ENCODE measurements at regions not wholly inside any gene's neighbourhood (a gene's known extent, or its start where the extent isn't known, plus 50 kb on each side); places are given as distances from the start of the nearest gene placed in this dataset.

DNA sequence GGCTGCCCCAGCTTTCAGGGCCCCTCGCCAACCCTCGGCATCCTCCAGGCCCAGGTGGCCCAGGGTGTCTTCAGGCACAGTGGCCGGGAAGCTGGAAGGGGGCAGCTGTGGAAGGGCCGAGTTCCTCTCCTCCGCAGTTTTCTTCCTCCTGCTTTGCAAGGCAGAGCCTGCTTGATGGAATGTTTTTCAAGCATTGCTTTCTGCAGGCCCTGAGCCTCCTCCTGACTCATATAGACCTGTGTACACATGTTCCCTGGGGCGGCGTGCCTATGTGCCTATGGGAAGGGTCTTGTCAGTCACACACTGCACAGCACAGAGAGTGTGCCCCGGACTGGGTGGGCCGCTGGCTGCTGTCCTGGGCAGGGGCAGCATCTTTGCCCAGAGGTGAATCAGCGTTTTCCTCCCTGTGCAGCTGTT, 107.5 kb downstream of the ERMARD start:
- no peak overlapping the region for H3K27ac Mint-ChIP-seq (ENCODE audit: unreplicated experiment)
- H3K36me3 Mint-ChIP-seq (ENCODE audit: low read depth, unreplicated experiment): peaks cover 5% of the 10 kb centered on the region
- peaks cover 18% of the 10 kb centered on the region for H3K27me3 Mint-ChIP-seq (ENCODE audit: low read depth, unreplicated experiment)
- Histone ChIP-seq H3K9ac (ENCODE audit: low read length) (no peak overlapping the region), H3K79me2 (ENCODE audit: insufficient read depth, low read length) (no peaks in the 10 kb centered on the region), H3K36me3 (ENCODE audit: insufficient read depth, low read length) (no peaks in the 10 kb centered on the region), H3K4me3 (ENCODE audit: insufficient read depth, low read depth, low read length) (no peak overlapping the region), H3K4me1 (ENCODE audit: insufficient read depth, low read length) (no peaks in the 10 kb centered on the region), H4K20me1 (ENCODE audit: insufficient read depth, low read length) (no peaks in the 10 kb centered on the region), H2AFZ (ENCODE audit: low read depth, low read length) (no peak overlapping the region), H3K27ac (ENCODE audit: low read depth, low read length) (no peak overlapping the region), H3K27me3 (ENCODE audit: insufficient read depth, low read length) (no peaks in the 10 kb centered on the region), H3K9me3 (ENCODE audit: insufficient read depth, low read depth, low read length) (peaks cover 14% of the 10 kb centered on the region), H3K4me2 (ENCODE audit: low read length) (no peak overlapping the region)
- TF ChIP-seq, protein P1, sequence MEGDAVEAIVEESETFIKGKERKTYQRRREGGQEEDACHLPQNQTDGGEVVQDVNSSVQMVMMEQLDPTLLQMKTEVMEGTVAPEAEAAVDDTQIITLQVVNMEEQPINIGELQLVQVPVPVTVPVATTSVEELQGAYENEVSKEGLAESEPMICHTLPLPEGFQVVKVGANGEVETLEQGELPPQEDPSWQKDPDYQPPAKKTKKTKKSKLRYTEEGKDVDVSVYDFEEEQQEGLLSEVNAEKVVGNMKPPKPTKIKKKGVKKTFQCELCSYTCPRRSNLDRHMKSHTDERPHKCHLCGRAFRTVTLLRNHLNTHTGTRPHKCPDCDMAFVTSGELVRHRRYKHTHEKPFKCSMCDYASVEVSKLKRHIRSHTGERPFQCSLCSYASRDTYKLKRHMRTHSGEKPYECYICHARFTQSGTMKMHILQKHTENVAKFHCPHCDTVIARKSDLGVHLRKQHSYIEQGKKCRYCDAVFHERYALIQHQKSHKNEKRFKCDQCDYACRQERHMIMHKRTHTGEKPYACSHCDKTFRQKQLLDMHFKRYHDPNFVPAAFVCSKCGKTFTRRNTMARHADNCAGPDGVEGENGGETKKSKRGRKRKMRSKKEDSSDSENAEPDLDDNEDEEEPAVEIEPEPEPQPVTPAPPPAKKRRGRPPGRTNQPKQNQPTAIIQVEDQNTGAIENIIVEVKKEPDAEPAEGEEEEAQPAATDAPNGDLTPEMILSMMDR (IDR thresholded peaks at IDR 0.05; ENCODE audit: insufficient read depth, low read depth, low read length): no peak
- TF ChIP-seq EZH2 (IDR thresholded peaks at IDR 0.05; ENCODE audit: insufficient read depth, low read length): no peak
- H3K9me3 Mint-ChIP-seq (ENCODE audit: unreplicated experiment): peaks cover 9% of the 10 kb centered on the region
- no peaks in the 10 kb centered on the region for H3K4me1 Mint-ChIP-seq (ENCODE audit: low read depth, unreplicated experiment)
- DNase-seq (ENCODE audit: low read depth): no peak
- H3K4me3 Mint-ChIP-seq (ENCODE audit: unreplicated experiment): no peak overlapping the region
- FAIRE-seq: no peak

DNA sequence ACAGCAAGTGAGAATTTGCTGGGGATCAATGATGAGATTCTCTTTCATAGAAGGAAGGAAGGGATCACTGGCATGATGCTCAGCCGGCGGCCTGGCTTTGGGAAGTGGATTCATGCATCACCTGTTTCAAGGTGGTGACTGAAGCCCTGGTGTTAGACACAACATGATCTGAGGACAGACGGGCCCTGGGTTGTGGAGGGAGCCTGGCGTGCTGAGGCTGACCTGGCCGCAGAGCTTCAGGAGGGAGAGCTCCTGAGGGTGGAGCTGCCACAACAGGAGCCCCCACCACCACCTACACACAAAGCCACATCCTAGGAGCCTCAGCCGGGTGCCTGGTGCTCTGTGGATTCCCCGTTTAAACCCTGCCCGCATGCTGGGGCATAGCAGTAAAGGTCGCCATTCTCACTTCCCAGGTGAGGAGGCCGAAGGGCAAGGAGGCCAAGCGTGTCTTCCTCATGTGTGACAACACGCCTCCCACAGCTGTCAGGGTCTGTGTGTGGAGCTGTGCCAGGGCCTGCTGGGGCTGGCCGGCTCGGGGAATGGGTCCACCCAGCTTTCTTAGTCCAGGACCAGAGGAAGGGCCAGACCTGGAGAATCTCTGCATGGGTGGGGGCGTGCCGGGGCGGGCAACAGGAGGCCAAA, 107.0 kb downstream of the ERMARD start:
- Histone ChIP-seq H3K27ac (ENCODE audit: low read depth, low read length) (no peak overlapping the region), H4K20me1 (ENCODE audit: insufficient read depth, low read length) (no peaks in the 10 kb centered on the region), H3K79me2 (ENCODE audit: insufficient read depth, low read length) (no peaks in the 10 kb centered on the region), H3K9me3 (ENCODE audit: insufficient read depth, low read depth, low read length) (peaks cover 10% of the 10 kb centered on the region), H2AFZ (ENCODE audit: low read depth, low read length) (no peak overlapping the region), H3K4me1 (ENCODE audit: insufficient read depth, low read length) (no peaks in the 10 kb centered on the region), H3K27me3 (ENCODE audit: insufficient read depth, low read length) (no peaks in the 10 kb centered on the region), H3K36me3 (ENCODE audit: insufficient read depth, low read length) (no peaks in the 10 kb centered on the region), H3K4me2 (ENCODE audit: low read length) (no peak overlapping the region), H3K9ac (ENCODE audit: low read length) (no peak overlapping the region), H3K4me3 (ENCODE audit: insufficient read depth, low read depth, low read length) (no peak overlapping the region)
- H3K27ac Mint-ChIP-seq (ENCODE audit: unreplicated experiment): no peak overlapping the region
- no peak for DNase-seq (ENCODE audit: low read depth)
- H3K36me3 Mint-ChIP-seq (ENCODE audit: low read depth, unreplicated experiment): peaks cover 5% of the 10 kb centered on the region
- no peak for TF ChIP-seq EZH2 (IDR thresholded peaks at IDR 0.05; ENCODE audit: insufficient read depth, low read length)
- TF ChIP-seq, protein P1 (IDR thresholded peaks at IDR 0.05; ENCODE audit: insufficient read depth, low read depth, low read length): no peak
- no peak for FAIRE-seq
- H3K9me3 Mint-ChIP-seq (ENCODE audit: unreplicated experiment): peaks cover 9% of the 10 kb centered on the region
- peaks cover 13% of the 10 kb centered on the region for H3K27me3 Mint-ChIP-seq (ENCODE audit: low read depth, unreplicated experiment)
- no peak overlapping the region for H3K4me3 Mint-ChIP-seq (ENCODE audit: unreplicated experiment)
- no peaks in the 10 kb centered on the region for H3K4me1 Mint-ChIP-seq (ENCODE audit: low read depth, unreplicated experiment)

All from astrocyte (in vitro differentiated cells and primary cell).